HG02884 (cell line): ENCODE measurements at regions not wholly inside any gene's neighbourhood (a gene's known extent, or its start where the extent isn't known, plus 50 kb on each side); places are given as distances from the start of the nearest gene placed in this dataset.
"Not testable (repeated sequence)": the region's sequence is repeated elsewhere in the genome, so short reads cannot be mapped to it uniquely, and the experiment has no call there.

Experiments used
- ATAC-seq: cut with Tn5 transposase; IDR thresholded peaks from one replicate; pipeline ENCODE4 v1.9.1; 2021; ENCODE audit warnings: mild to moderate bottlenecking, moderate library complexity; ENCODE audit not compliant: unreplicated experiment

GRCh38 chr11:87490671-87491070, 452.9 kb downstream of the TMEM135 start:
- ATAC-seq: no peak

GRCh38 chr11:87484566-87484965, 446.8 kb downstream of the TMEM135 start:
- ATAC-seq: no peak

- ATAC-seq: no peak
These were observed 439.6 kb downstream of the TMEM135 start for GRCh38 chr11:87477321-87477720.

GRCh38 chr11:87473174-87473573, 435.4 kb downstream of the TMEM135 start:
- ATAC-seq: no peak

GRCh38 chr11:87466223-87466622, 428.5 kb downstream of the TMEM135 start:
- no peak for ATAC-seq

GRCh38 chr11:87465716-87466115, 428.0 kb downstream of the TMEM135 start:
- no peak for ATAC-seq

GRCh38 chr11:87463486-87464102, 425.9 kb downstream of the TMEM135 start:
- ATAC-seq: peak; percentile 64

GRCh38 chr11:87462171-87462570, 424.4 kb downstream of the TMEM135 start:
- ATAC-seq: no peak

- no peak for ATAC-seq
These were observed 423.3 kb downstream of the TMEM135 start for GRCh38 chr11:87460842-87461637.

- ATAC-seq: no peak
These were observed 422.5 kb downstream of the TMEM135 start for GRCh38 chr11:87460279-87460678.

GRCh38 chr11:87459351-87459750, 421.6 kb downstream of the TMEM135 start:
- no peak for ATAC-seq

GRCh38 chr11:87456499-87456898, 418.8 kb downstream of the TMEM135 start:
- peak; percentile 41 for ATAC-seq

- ATAC-seq: no peak
These were observed 417.4 kb downstream of the TMEM135 start for GRCh38 chr11:87455180-87455579.

GRCh38 chr11:87454241-87454640, 416.5 kb downstream of the TMEM135 start:
- ATAC-seq: peak; percentile 80

GRCh38 chr11:87453531-87454089, 415.9 kb downstream of the TMEM135 start:
- ATAC-seq: no peak

- not testable (repeated sequence) for ATAC-seq
These were observed 414.3 kb downstream of the TMEM135 start for GRCh38 chr11:87452025-87452424.

- no peak for ATAC-seq
These were observed 413.7 kb downstream of the TMEM135 start for GRCh38 chr11:87451395-87451794.

GRCh38 chr11:87447606-87448005, 409.9 kb downstream of the TMEM135 start:
- ATAC-seq: no peak

GRCh38 chr11:87444993-87445392, 407.3 kb downstream of the TMEM135 start:
- no peak for ATAC-seq

GRCh38 chr11:87443707-87444106, 406.0 kb downstream of the TMEM135 start:
- ATAC-seq: no peak

- no peak for ATAC-seq
These were observed 402.5 kb downstream of the TMEM135 start for GRCh38 chr11:87440076-87440770.

- ATAC-seq: no peak
These were observed 400.7 kb downstream of the TMEM135 start for GRCh38 chr11:87438416-87438815.
